VCaP (cell line): ENCODE measurements at regions not wholly inside any gene's neighbourhood (a gene's known extent, or its start where the extent isn't known, plus 50 kb on each side); places are given as distances from the start of the nearest gene placed in this dataset.
"Not testable (repeated sequence)": the region's sequence is repeated elsewhere in the genome, so short reads cannot be mapped to it uniquely, and the experiment has no call there.

Source experiments
- H3K27ac ChIP-seq: fragments of 450-650 bp; 2 replicates; pipeline ENCODE4 v1.5.1; 2017
- CTCF ChIP-seq: fragments of 450-650 bp; conservative IDR thresholded peaks from 2 replicates; pipeline ENCODE4 v1.5.1; 2017; ENCODE audit warnings: mild to moderate bottlenecking, moderate library complexity

- H3K27ac ChIP-seq: no peak overlapping the region
- TF ChIP-seq CTCF: no peak
These were observed 346.6 kb upstream of the TENM3 start for GRCh38 chr4:181896614-181897013.

- TF ChIP-seq CTCF: no peak
- no peak overlapping the region for H3K27ac ChIP-seq
These were observed 345.3 kb upstream of the TENM3 start for GRCh38 chr4:181897935-181898334.

DNA sequence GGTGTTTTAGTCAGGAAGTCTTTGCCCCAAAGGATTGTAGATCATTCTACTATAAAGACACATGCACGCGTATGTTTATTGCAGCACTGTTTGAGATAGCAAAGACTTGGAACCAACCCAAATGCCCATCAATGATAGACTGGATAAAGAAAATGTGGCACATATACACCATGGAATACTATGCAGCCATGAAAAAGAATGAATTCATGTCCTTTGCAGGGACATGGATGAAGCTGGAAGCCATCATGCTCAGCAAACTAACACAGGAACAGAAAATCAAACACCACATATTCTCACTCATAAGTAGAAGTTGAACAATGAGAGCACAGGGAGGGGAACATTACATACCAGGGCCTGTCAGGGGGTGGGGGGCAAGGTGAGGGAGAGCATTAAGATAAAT is 340.8 kb upstream of the TENM3 start:
- not testable (repeated sequence) for H3K27ac ChIP-seq

GRCh38 chr4:181905708-181906107 is 337.5 kb upstream of the TENM3 start:
- H3K27ac ChIP-seq: no peak overlapping the region
- TF ChIP-seq CTCF: no peak

DNA sequence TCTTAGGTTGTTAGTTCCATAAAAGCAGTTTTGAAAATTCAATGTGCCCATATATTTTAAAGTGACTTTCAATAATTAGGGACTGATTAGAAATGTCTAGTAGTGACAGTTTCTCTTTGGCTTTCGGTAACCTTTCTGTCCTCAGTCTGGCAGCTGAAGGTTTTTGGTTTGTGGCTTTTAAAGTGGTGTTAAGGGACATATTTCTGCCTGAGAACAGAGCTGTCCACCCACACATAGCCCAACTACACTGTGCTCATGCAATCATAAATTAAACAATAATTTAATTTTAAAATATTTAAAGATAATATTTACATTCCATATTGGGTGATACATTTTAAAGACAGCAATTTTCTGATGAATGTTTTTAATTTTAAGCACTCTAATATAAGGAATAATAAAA is 335.0 kb upstream of the TENM3 start:
- no peak overlapping the region for H3K27ac ChIP-seq
- no peak for TF ChIP-seq CTCF

- no peak overlapping the region for H3K27ac ChIP-seq
- no peak for TF ChIP-seq CTCF
These were observed 333.8 kb upstream of the TENM3 start for GRCh38 chr4:181909368-181909767.

GRCh38 chr4:181911420-181911819 is 331.8 kb upstream of the TENM3 start:
- H3K27ac ChIP-seq: no peak overlapping the region
- TF ChIP-seq CTCF: no peak

DNA sequence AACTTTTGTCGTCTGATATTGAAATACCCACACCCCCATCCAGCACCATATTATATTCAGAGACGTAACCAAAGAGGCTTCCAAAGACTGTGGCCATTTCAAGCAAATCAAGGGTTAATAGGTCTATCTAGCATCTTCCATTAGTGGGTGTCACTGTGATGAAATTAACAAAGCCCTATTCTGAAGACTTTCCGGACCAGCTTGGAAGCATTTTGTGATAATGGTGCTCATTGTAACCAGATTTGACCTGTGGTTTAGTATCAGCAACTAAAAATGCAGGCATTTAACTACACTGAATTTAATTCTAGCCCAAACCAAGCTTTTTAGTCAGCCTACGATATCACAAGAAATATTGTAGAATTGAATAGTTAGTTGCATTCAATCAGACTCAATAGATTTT is 309.7 kb upstream of the TENM3 start:
- no peak for TF ChIP-seq CTCF
- no peak overlapping the region for H3K27ac ChIP-seq
